Peyer's patch (tissue), 4 donors: ENCODE measurements at regions not wholly inside any gene's neighbourhood (a gene's known extent, or its start where the extent isn't known, plus 50 kb on each side); places are given as distances from the start of the nearest gene placed in this dataset.

Experiments used
- DNase-seq, 3 donors: peaks; one replicate each; pipeline ENCODE4 v3.0.0-alpha.2; 2017 to 2019
- H3K27ac ChIP-seq, 4 donors: fragments of 200-600 bp; sonication (generic); one replicate each; pipeline ENCODE4 v1.5.1; 2016 to 2019
- H3K27me3 ChIP-seq, 2 donors: fragments of 200-600 bp; sonication (generic); one replicate each; pipeline ENCODE4 v1.5.1; 2019
- H3K36me3 ChIP-seq, 3 donors: fragments of 200-600 bp; sonication (generic); one replicate each; pipeline ENCODE4 v1.5.1; 2016 to 2019
- H3K4me1 ChIP-seq, 4 donors: fragments of 200-600 bp; sonication (generic); one replicate each; pipeline ENCODE4 v1.5.1; 2016 to 2019
- H3K4me3 ChIP-seq, 4 donors: fragments of 200-600 bp; sonication (generic); 1 replicate in 3 of 4; 2 replicates in 1 of 4; pipeline ENCODE4 v1.5.1; 2016 to 2019; ENCODE audit warnings: mild to moderate bottlenecking in 1 of 4
- H3K9me3 ChIP-seq, 4 donors: fragments of 200-600 bp; sonication (generic); one replicate each; pipeline ENCODE4 v1.5.1; 2016 to 2019; ENCODE audit warnings: mild to moderate bottlenecking in 1 of 4
- CTCF ChIP-seq, 6 experiments: fragments of 450-650 bp in 4 of 6; fragments of 200-600 bp in 2 of 6; sonication (generic) in 1 of 6; IDR thresholded peaks; one replicate each; pipeline ENCODE4 v1.5.1; 2017 to 2019; ENCODE audit warnings: antibody characterized with exemption in 6 of 6, mild to moderate bottlenecking in 3 of 6, moderate library complexity in 1 of 6
- POLR2A ChIP-seq, 2 donors: fragments of 450-650 bp; IDR thresholded peaks; one replicate each; pipeline ENCODE4 v1.5.1; 2017; ENCODE audit warnings: antibody characterized with exemption in 2 of 2, mild to moderate bottlenecking in 2 of 2, moderate library complexity in 2 of 2

GRCh38 chr4:14646831-14647230, 355.4 kb upstream of the CPEB2 start:
- no peak overlapping the region for H3K4me3 ChIP-seq
- no peaks in the 10 kb centered on the region for H3K9me3 ChIP-seq
- no peaks in the 10 kb centered on the region for H3K36me3 ChIP-seq
- no peak overlapping the region for H3K27ac ChIP-seq
- no peaks in the 10 kb centered on the region for H3K4me1 ChIP-seq
- no peak for DNase-seq
- no peaks in the 10 kb centered on the region for H3K27me3 ChIP-seq
- TF ChIP-seq CTCF (IDR thresholded peaks at IDR 0.05), result no peak
- no peak for TF ChIP-seq POLR2A (IDR thresholded peaks at IDR 0.05)

GRCh38 chr4:14650127-14650526, 352.2 kb upstream of the CPEB2 start:
- Histone ChIP-seq H3K4me3 (no peak overlapping the region), H3K27ac (no peak overlapping the region), H3K27me3 (no peaks in the 10 kb centered on the region), H3K4me1 (no peaks in the 10 kb centered on the region), H3K36me3 (no peaks in the 10 kb centered on the region), H3K9me3 (no peaks in the 10 kb centered on the region)
- no peak for DNase-seq
- TF ChIP-seq POLR2A (IDR thresholded peaks at IDR 0.05) (no peak), CTCF (IDR thresholded peaks at IDR 0.05) (no peak)

- no peaks in the 10 kb centered on the region for H3K36me3 ChIP-seq
- H3K9me3 ChIP-seq, result no peaks in the 10 kb centered on the region
- no peak overlapping the region for H3K27ac ChIP-seq
- TF ChIP-seq POLR2A (IDR thresholded peaks at IDR 0.05) (no peak), CTCF (IDR thresholded peaks at IDR 0.05) (no peak)
- H3K4me3 ChIP-seq, result no peak overlapping the region
- no peaks in the 10 kb centered on the region for H3K4me1 ChIP-seq
- H3K27me3 ChIP-seq, result no peaks in the 10 kb centered on the region
- DNase-seq, result no peak
Observed at GRCh38 chr4:14652522-14652921, 349.8 kb upstream of the CPEB2 start.

GRCh38 chr4:14653338-14653737, 348.9 kb upstream of the CPEB2 start:
- no peak overlapping the region for H3K27ac ChIP-seq
- H3K4me3 ChIP-seq, result no peak overlapping the region
- no peak for DNase-seq
- TF ChIP-seq CTCF (IDR thresholded peaks at IDR 0.05) (no peak), POLR2A (IDR thresholded peaks at IDR 0.05) (no peak)
- H3K9me3 ChIP-seq, result no peaks in the 10 kb centered on the region
- no peaks in the 10 kb centered on the region for H3K27me3 ChIP-seq
- H3K36me3 ChIP-seq, result no peaks in the 10 kb centered on the region
- H3K4me1 ChIP-seq, result no peaks in the 10 kb centered on the region

GRCh38 chr4:14659286-14659685, 343.0 kb upstream of the CPEB2 start:
- TF ChIP-seq POLR2A (IDR thresholded peaks at IDR 0.05) (no peak), CTCF (IDR thresholded peaks at IDR 0.05) (no peak)
- no peak for DNase-seq
- no peaks in the 10 kb centered on the region for H3K4me1 ChIP-seq
- no peak overlapping the region for H3K4me3 ChIP-seq
- no peaks in the 10 kb centered on the region for H3K9me3 ChIP-seq
- no peaks in the 10 kb centered on the region for H3K36me3 ChIP-seq
- no peaks in the 10 kb centered on the region for H3K27me3 ChIP-seq
- H3K27ac ChIP-seq, result no peak overlapping the region

GRCh38 chr4:14667624-14668151, 334.6 kb upstream of the CPEB2 start:
- no peak for DNase-seq
- Histone ChIP-seq H3K36me3 (no peaks in the 10 kb centered on the region), H3K4me1 (no peaks in the 10 kb centered on the region), H3K4me3 (no peak overlapping the region), H3K27ac (no peak overlapping the region), H3K9me3 (no peaks in the 10 kb centered on the region), H3K27me3 (no peaks in the 10 kb centered on the region)
- no peak for TF ChIP-seq CTCF (IDR thresholded peaks at IDR 0.05)
- TF ChIP-seq POLR2A (IDR thresholded peaks at IDR 0.05), result no peak
